Right lobe of liver (tissue), 4 donors: ENCODE measurements at regions not wholly inside any gene's neighbourhood (a gene's known extent, or its start where the extent isn't known, plus 50 kb on each side); places are given as distances from the start of the nearest gene placed in this dataset.
"Not testable (repeated sequence)": the region's sequence is repeated elsewhere in the genome, so short reads cannot be mapped to it uniquely, and the experiment has no call there.

ENCODE experiments used
- POLR2A ChIP-seq: fragments of 450-650 bp; IDR thresholded peaks from one replicate; pipeline ENCODE4 v1.6.1; 2017; ENCODE audit warnings: antibody characterized with exemption, mild to moderate bottlenecking
- TF ChIP-seq, protein P1 (sequence below), 4 donors: fragments of 200-600 bp in 3 of 4; fragments of 450-650 bp in 1 of 4; IDR thresholded peaks; one replicate each; pipeline versions ENCODE4 v1.5.1 to v1.8.0; 2016 to 2022; ENCODE audit warnings: antibody characterized with exemption in 4 of 4, mild to moderate bottlenecking in 2 of 4
- donor health status: DM: no; HTN: no; CAD: no.
- donor health status: DM: no; HTN: no; CAD: no.
- donor health status: DM: no; HTN: yes; CAD: no.

DNA sequence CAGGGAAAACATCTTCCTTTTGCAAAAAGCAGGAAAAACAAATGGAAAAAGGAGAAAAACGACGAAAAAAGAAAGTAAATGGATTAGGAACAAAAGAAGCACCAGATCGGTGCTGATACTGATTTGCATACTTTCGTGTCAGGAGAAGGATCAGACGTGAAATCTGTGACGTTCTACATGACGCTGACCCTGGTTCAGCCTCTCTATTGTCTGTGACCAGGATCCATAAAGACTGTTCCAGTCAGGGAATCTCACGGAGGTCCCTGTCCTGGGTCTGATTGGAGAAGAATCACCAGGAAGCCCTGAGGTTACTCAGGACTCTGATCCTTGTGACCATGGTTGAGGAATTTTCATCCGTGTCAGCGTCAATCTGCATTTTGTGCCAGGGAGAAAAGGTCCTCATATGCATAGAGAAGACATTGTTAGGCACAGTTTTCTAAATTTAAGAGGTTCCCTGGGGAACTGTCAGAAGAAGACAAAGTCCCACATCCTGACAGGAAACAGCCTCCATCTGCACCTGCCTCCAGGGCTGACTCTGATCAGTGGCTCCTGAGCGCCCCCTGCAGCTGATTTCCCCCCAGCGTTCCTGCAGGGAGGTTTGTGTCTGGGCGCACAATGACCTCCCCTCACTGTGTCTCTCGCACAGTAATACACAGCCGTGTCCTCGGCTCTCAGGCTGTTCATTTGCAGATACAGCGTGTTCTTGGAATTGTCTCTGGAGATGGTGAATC is 832.9 kb downstream of the TMEM121 start:
- not testable (repeated sequence) for TF ChIP-seq POLR2A
- TF ChIP-seq, protein P1, sequence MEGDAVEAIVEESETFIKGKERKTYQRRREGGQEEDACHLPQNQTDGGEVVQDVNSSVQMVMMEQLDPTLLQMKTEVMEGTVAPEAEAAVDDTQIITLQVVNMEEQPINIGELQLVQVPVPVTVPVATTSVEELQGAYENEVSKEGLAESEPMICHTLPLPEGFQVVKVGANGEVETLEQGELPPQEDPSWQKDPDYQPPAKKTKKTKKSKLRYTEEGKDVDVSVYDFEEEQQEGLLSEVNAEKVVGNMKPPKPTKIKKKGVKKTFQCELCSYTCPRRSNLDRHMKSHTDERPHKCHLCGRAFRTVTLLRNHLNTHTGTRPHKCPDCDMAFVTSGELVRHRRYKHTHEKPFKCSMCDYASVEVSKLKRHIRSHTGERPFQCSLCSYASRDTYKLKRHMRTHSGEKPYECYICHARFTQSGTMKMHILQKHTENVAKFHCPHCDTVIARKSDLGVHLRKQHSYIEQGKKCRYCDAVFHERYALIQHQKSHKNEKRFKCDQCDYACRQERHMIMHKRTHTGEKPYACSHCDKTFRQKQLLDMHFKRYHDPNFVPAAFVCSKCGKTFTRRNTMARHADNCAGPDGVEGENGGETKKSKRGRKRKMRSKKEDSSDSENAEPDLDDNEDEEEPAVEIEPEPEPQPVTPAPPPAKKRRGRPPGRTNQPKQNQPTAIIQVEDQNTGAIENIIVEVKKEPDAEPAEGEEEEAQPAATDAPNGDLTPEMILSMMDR (IDR thresholded peaks at IDR 0.05), result not testable (repeated sequence)
